ENCODE measurements at regions not wholly inside any gene's neighbourhood (a gene's known extent, or its start where the extent isn't known, plus 50 kb on each side); places are given as distances from the start of the nearest gene placed in this dataset.

- intact Hi-C loops (cut with micrococcal nuclease) = loop anchor here (1.0 to 5.0 kb wide), 4 partner anchors 95 to 532 kb away; partner anchors contain the start of gene NECTIN1
- Mint-ChIP-seq H3K27ac (ENCODE audit: low read depth, unreplicated experiment) (no peak overlapping the region), H3K9me3 (ENCODE audit: unreplicated experiment) (no peaks in the 10 kb centered on the region), H3K4me1 (ENCODE audit: insufficient read depth, unreplicated experiment) (no peaks in the 10 kb centered on the region), H3K27me3 (ENCODE audit: insufficient read depth, unreplicated experiment) (peaks cover 76% of the 10 kb centered on the region), H3K36me3 (ENCODE audit: insufficient read depth, unreplicated experiment) (no peaks in the 10 kb centered on the region), H3K4me3 (ENCODE audit: unreplicated experiment) (no peak overlapping the region)
- CTCF ChIA-PET = interaction anchor here (0.6 to 3.1 kb wide), 14 partner anchors 10 to 371 kb away, joined by 3 to 27 read pairs (median 4); no protein-coding TSS in a partner anchor
- peak; percentile 53 for DNase-seq (ENCODE audit: unreplicated experiment)
- BruUV-seq (replicated peaks) = no TSS peak
- TF ChIP-seq, protein P1, sequence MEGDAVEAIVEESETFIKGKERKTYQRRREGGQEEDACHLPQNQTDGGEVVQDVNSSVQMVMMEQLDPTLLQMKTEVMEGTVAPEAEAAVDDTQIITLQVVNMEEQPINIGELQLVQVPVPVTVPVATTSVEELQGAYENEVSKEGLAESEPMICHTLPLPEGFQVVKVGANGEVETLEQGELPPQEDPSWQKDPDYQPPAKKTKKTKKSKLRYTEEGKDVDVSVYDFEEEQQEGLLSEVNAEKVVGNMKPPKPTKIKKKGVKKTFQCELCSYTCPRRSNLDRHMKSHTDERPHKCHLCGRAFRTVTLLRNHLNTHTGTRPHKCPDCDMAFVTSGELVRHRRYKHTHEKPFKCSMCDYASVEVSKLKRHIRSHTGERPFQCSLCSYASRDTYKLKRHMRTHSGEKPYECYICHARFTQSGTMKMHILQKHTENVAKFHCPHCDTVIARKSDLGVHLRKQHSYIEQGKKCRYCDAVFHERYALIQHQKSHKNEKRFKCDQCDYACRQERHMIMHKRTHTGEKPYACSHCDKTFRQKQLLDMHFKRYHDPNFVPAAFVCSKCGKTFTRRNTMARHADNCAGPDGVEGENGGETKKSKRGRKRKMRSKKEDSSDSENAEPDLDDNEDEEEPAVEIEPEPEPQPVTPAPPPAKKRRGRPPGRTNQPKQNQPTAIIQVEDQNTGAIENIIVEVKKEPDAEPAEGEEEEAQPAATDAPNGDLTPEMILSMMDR (IDR thresholded peaks at IDR 0.05; ENCODE audit: unreplicated experiment) = peak; percentile 79
- POLR2A ChIA-PET = interaction anchor here (0.7 to 1.5 kb wide), 2 partner anchors 9 to 17 kb away, joined by 3 read pairs; no protein-coding TSS in a partner anchor
Measured at GRCh38 chr11:120013325-120014250, 124.3 kb downstream of the TRIM29 start.

DNA sequence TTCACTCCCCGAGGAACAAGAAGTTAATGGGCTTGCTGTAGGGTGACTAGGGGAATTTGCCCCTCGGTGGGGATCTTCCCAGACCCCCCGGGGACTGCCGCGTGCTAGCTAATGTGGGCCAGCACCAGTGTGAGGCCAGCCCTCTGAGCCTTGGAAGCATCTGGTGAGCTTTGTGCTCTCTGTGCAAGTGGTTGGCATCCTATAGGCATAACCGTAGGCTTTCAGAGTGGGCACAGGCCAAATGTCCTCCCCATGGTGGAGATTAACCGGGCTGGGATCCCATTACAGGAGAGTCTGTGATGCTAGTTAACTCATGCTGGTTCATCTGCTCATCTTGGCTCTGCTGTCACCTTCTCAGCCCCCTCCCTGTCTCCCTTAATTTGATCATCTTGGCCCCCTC is 125.7 kb downstream of the TRIM29 start:
- Mint-ChIP-seq H3K4me3 (ENCODE audit: unreplicated experiment) (no peak overlapping the region), H3K27me3 (ENCODE audit: insufficient read depth, unreplicated experiment) (peaks cover 73% of the 10 kb centered on the region), H3K36me3 (ENCODE audit: insufficient read depth, unreplicated experiment) (no peaks in the 10 kb centered on the region), H3K9me3 (ENCODE audit: unreplicated experiment) (no peaks in the 10 kb centered on the region), H3K27ac (ENCODE audit: low read depth, unreplicated experiment) (no peak overlapping the region), H3K4me1 (ENCODE audit: insufficient read depth, unreplicated experiment) (no peaks in the 10 kb centered on the region)
- CTCF ChIA-PET = interaction anchor here (0.6 to 2.8 kb wide), 8 partner anchors 9 to 531 kb away, joined by 3 to 27 read pairs (median 4); partner anchors contain the start of gene NECTIN1
- no peak for DNase-seq (ENCODE audit: unreplicated experiment)
- POLR2A ChIA-PET = interaction anchor here (0.6 kb wide), 1 partner anchor 269 kb away, joined by 3 read pairs; no protein-coding TSS in a partner anchor
- no TSS peak for BruUV-seq (replicated peaks)
- intact Hi-C loops (cut with micrococcal nuclease) = loop anchor here (2.0 to 5.0 kb wide), 2 partner anchors 97 to 285 kb away; partner anchors contain the start of gene NECTIN1
- TF ChIP-seq, protein P1 (IDR thresholded peaks at IDR 0.05; ENCODE audit: unreplicated experiment) = no peak

GRCh38 chr11:120011836-120012235 is 126.1 kb downstream of the TRIM29 start:
- H3K4me1 Mint-ChIP-seq (ENCODE audit: insufficient read depth, unreplicated experiment) = no peaks in the 10 kb centered on the region
- ChIA-PET CTCF (interaction anchor here (0.6 to 2.8 kb wide), 7 partner anchors 9 to 531 kb away, joined by 3 to 27 read pairs (median 4); partner anchors contain the start of gene NECTIN1), POLR2A (interaction anchor here (0.6 kb wide), 1 partner anchor 269 kb away, joined by 3 read pairs; no protein-coding TSS in a partner anchor)
- no peak overlapping the region for H3K4me3 Mint-ChIP-seq (ENCODE audit: unreplicated experiment)
- TF ChIP-seq, protein P1 (IDR thresholded peaks at IDR 0.05; ENCODE audit: unreplicated experiment) = no peak
- H3K27ac Mint-ChIP-seq (ENCODE audit: low read depth, unreplicated experiment) = no peak overlapping the region
- peaks cover 69% of the 10 kb centered on the region for H3K27me3 Mint-ChIP-seq (ENCODE audit: insufficient read depth, unreplicated experiment)
- intact Hi-C loops (cut with micrococcal nuclease) = loop anchor here (2.0 to 5.0 kb wide), 2 partner anchors 97 to 285 kb away; partner anchors contain the start of gene NECTIN1
- no peaks in the 10 kb centered on the region for H3K9me3 Mint-ChIP-seq (ENCODE audit: unreplicated experiment)
- DNase-seq (ENCODE audit: unreplicated experiment) = no peak
- H3K36me3 Mint-ChIP-seq (ENCODE audit: insufficient read depth, unreplicated experiment) = no peaks in the 10 kb centered on the region
- no TSS peak for BruUV-seq (replicated peaks)

DNA sequence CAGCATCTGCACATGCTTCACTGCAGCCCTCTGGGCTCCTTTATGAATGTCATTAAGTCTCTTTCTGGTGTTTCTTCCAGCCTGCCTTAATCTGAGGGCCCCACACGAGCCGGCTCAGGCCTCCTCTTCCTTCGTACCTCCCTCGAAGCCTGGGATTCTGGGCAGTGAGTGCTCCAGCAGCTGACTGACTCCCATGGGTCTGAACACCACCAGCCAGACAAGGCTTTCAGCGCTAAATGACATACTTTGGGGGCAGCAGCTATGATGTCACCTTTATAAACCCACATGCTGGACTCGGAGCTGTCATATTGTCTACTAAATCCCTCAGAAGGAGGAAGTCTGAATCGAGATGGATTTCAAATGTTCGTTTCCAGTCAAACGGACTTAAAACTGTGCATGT is 127.1 kb downstream of the TRIM29 start:
- BruUV-seq (replicated peaks) = no TSS peak
- H3K36me3 Mint-ChIP-seq (ENCODE audit: insufficient read depth, unreplicated experiment) = no peaks in the 10 kb centered on the region
- POLR2A ChIA-PET = interaction anchor here (0.6 kb wide), 1 partner anchor 353 kb away, joined by 3 read pairs; no protein-coding TSS in a partner anchor
- TF ChIP-seq, protein P1 (IDR thresholded peaks at IDR 0.05; ENCODE audit: unreplicated experiment) = no peak
- H3K4me3 Mint-ChIP-seq (ENCODE audit: unreplicated experiment) = no peak overlapping the region
- no peak for DNase-seq (ENCODE audit: unreplicated experiment)
- CTCF ChIA-PET = interaction anchor here (0.7 to 2.8 kb wide), 3 partner anchors 98 to 281 kb away, joined by 3 to 27 read pairs (median 5); partner anchors contain the start of gene NECTIN1
- peaks cover 59% of the 10 kb centered on the region for H3K27me3 Mint-ChIP-seq (ENCODE audit: insufficient read depth, unreplicated experiment)
- H3K4me1 Mint-ChIP-seq (ENCODE audit: insufficient read depth, unreplicated experiment) = no peaks in the 10 kb centered on the region
- intact Hi-C loops (cut with micrococcal nuclease) = loop anchor here (5.0 kb wide), 1 partner anchor 283 kb away; the partner anchor contains the start of gene NECTIN1
- H3K27ac Mint-ChIP-seq (ENCODE audit: low read depth, unreplicated experiment) = no peak overlapping the region
- H3K9me3 Mint-ChIP-seq (ENCODE audit: unreplicated experiment) = no peaks in the 10 kb centered on the region

All from MCF 10A (cell line).